ENCODE measurements at regions not wholly inside any gene's neighbourhood (a gene's known extent, or its start where the extent isn't known, plus 50 kb on each side); places are given as distances from the start of the nearest gene placed in this dataset.

- Histone ChIP-seq H3K27me3 (ENCODE audit: control insufficient read depth in 3 of 3, insufficient read depth in 3 of 3, low read length in 3 of 3) (peaks cover 0 to 5% (median 0%) of the 10 kb centered on the region in 3 donors), H3K9ac (ENCODE audit: low read depth in 1 of 3, low read length in 3 of 3) (no peak overlapping the region), H3K4me1 (ENCODE audit: control insufficient read depth in 3 of 3, insufficient read depth in 3 of 3, low read length in 3 of 3) (no peaks in the 10 kb centered on the region), H3K4me3 (ENCODE audit: low read length in 3 of 3) (no peak overlapping the region), H3K36me3 (ENCODE audit: control insufficient read depth in 3 of 3, insufficient read depth in 3 of 3, low read length in 3 of 3) (no peaks in the 10 kb centered on the region), H3K9me3 (ENCODE audit: control insufficient read depth in 3 of 3, low read length in 3 of 3) (no peaks in the 10 kb centered on the region), H3K27ac (ENCODE audit: low read depth, low read length) (no peak overlapping the region)
Measured at GRCh38 chr17:65332375-65332774, 195.2 kb downstream of the RGS9 start.

- Histone ChIP-seq H3K4me3 (ENCODE audit: low read length in 3 of 3) (no peak overlapping the region), H3K9ac (ENCODE audit: low read depth in 1 of 3, low read length in 3 of 3) (no peak overlapping the region), H3K27me3 (ENCODE audit: control insufficient read depth in 3 of 3, insufficient read depth in 3 of 3, low read length in 3 of 3) (peaks cover 0 to 5% (median 0%) of the 10 kb centered on the region in 3 donors), H3K9me3 (ENCODE audit: control insufficient read depth in 3 of 3, low read length in 3 of 3) (no peaks in the 10 kb centered on the region), H3K4me1 (ENCODE audit: control insufficient read depth in 3 of 3, insufficient read depth in 3 of 3, low read length in 3 of 3) (peaks cover 0 to 5% (median 4%) of the 10 kb centered on the region in 3 donors), H3K27ac (ENCODE audit: low read depth, low read length) (no peak overlapping the region), H3K36me3 (ENCODE audit: control insufficient read depth in 3 of 3, insufficient read depth in 3 of 3, low read length in 3 of 3) (no peaks in the 10 kb centered on the region)
Measured at GRCh38 chr17:65328567-65328966, 191.4 kb downstream of the RGS9 start.

- H3K27me3 ChIP-seq (ENCODE audit: control insufficient read depth in 3 of 3, insufficient read depth in 3 of 3, low read length in 3 of 3), result no peaks in the 10 kb centered on the region
- H3K27ac ChIP-seq (ENCODE audit: low read depth, low read length), result no peak overlapping the region
Measured at GRCh38 chr17:65324611-65325342, 187.6 kb downstream of the RGS9 start.

GRCh38 chr17:65323049-65323448 is 185.9 kb downstream of the RGS9 start:
- no peak overlapping the region for H3K4me3 ChIP-seq (ENCODE audit: low read length in 3 of 3)
- H3K36me3 ChIP-seq (ENCODE audit: control insufficient read depth in 3 of 3, insufficient read depth in 3 of 3, low read length in 3 of 3), result no peaks in the 10 kb centered on the region
- no peaks in the 10 kb centered on the region for H3K9me3 ChIP-seq (ENCODE audit: control insufficient read depth in 3 of 3, low read length in 3 of 3)
- no peaks in the 10 kb centered on the region for H3K27me3 ChIP-seq (ENCODE audit: control insufficient read depth in 3 of 3, insufficient read depth in 3 of 3, low read length in 3 of 3)
- peaks cover 0 to 5% (median 4%) of the 10 kb centered on the region in 3 donors for H3K4me1 ChIP-seq (ENCODE audit: control insufficient read depth in 3 of 3, insufficient read depth in 3 of 3, low read length in 3 of 3)
- H3K27ac ChIP-seq (ENCODE audit: low read depth, low read length), result no peak overlapping the region
- H3K9ac ChIP-seq (ENCODE audit: low read depth in 1 of 3, low read length in 3 of 3), result no peak overlapping the region

More at GRCh38 chr17:65324611-65325342, 187.6 kb downstream of the RGS9 start:
- H3K36me3 ChIP-seq (ENCODE audit: control insufficient read depth in 3 of 3, insufficient read depth in 3 of 3, low read length in 3 of 3), result no peaks in the 10 kb centered on the region
- peaks cover 0 to 5% (median 4%) of the 10 kb centered on the region in 3 donors for H3K4me1 ChIP-seq (ENCODE audit: control insufficient read depth in 3 of 3, insufficient read depth in 3 of 3, low read length in 3 of 3)
- H3K9me3 ChIP-seq (ENCODE audit: control insufficient read depth in 3 of 3, low read length in 3 of 3), result no peaks in the 10 kb centered on the region
- H3K9ac ChIP-seq (ENCODE audit: low read depth in 1 of 3, low read length in 3 of 3), result no peak overlapping the region
- H3K4me3 ChIP-seq (ENCODE audit: low read length in 3 of 3), result no peak overlapping the region

GRCh38 chr17:65320820-65321219 is 183.7 kb downstream of the RGS9 start:
- H3K4me3 ChIP-seq (ENCODE audit: low read length in 3 of 3), result no peak overlapping the region
- H3K4me1 ChIP-seq (ENCODE audit: control insufficient read depth in 3 of 3, insufficient read depth in 3 of 3, low read length in 3 of 3), result peaks cover 0 to 5% (median 4%) of the 10 kb centered on the region in 3 donors
- H3K9ac ChIP-seq (ENCODE audit: low read depth in 1 of 3, low read length in 3 of 3), result no peak overlapping the region
- no peaks in the 10 kb centered on the region for H3K36me3 ChIP-seq (ENCODE audit: control insufficient read depth in 3 of 3, insufficient read depth in 3 of 3, low read length in 3 of 3)
- no peaks in the 10 kb centered on the region for H3K27me3 ChIP-seq (ENCODE audit: control insufficient read depth in 3 of 3, insufficient read depth in 3 of 3, low read length in 3 of 3)
- H3K27ac ChIP-seq (ENCODE audit: low read depth, low read length), result no peak overlapping the region
- H3K9me3 ChIP-seq (ENCODE audit: control insufficient read depth in 3 of 3, low read length in 3 of 3), result no peaks in the 10 kb centered on the region

GRCh38 chr17:65314212-65314611 is 177.0 kb downstream of the RGS9 start:
- Histone ChIP-seq H3K27ac (ENCODE audit: low read depth, low read length) (no peak overlapping the region), H3K9ac (ENCODE audit: low read depth in 1 of 3, low read length in 3 of 3) (no peak overlapping the region), H3K4me1 (ENCODE audit: control insufficient read depth in 3 of 3, insufficient read depth in 3 of 3, low read length in 3 of 3) (no peaks in the 10 kb centered on the region), H3K27me3 (ENCODE audit: control insufficient read depth in 3 of 3, insufficient read depth in 3 of 3, low read length in 3 of 3) (peaks cover 0 to 9% (median 0%) of the 10 kb centered on the region in 3 donors), H3K9me3 (ENCODE audit: control insufficient read depth in 3 of 3, low read length in 3 of 3) (no peaks in the 10 kb centered on the region), H3K36me3 (ENCODE audit: control insufficient read depth in 3 of 3, insufficient read depth in 3 of 3, low read length in 3 of 3) (no peaks in the 10 kb centered on the region), H3K4me3 (ENCODE audit: low read length in 3 of 3) (no peak overlapping the region)

- H3K27me3 ChIP-seq (ENCODE audit: control insufficient read depth in 3 of 3, insufficient read depth in 3 of 3, low read length in 3 of 3), result peaks cover 0 to 9% (median 3%) of the 10 kb centered on the region in 3 donors
- no peaks in the 10 kb centered on the region for H3K9me3 ChIP-seq (ENCODE audit: control insufficient read depth in 3 of 3, low read length in 3 of 3)
- no peaks in the 10 kb centered on the region for H3K4me1 ChIP-seq (ENCODE audit: control insufficient read depth in 3 of 3, insufficient read depth in 3 of 3, low read length in 3 of 3)
Measured at GRCh38 chr17:65312718-65313377, 175.7 kb downstream of the RGS9 start.

GRCh38 chr17:65311261-65311660 is 174.1 kb downstream of the RGS9 start:
- no peak overlapping the region for H3K27ac ChIP-seq (ENCODE audit: low read depth, low read length)
- peaks cover 0 to 9% (median 3%) of the 10 kb centered on the region in 3 donors for H3K27me3 ChIP-seq (ENCODE audit: control insufficient read depth in 3 of 3, insufficient read depth in 3 of 3, low read length in 3 of 3)
- H3K4me1 ChIP-seq (ENCODE audit: control insufficient read depth in 3 of 3, insufficient read depth in 3 of 3, low read length in 3 of 3), result no peaks in the 10 kb centered on the region
- H3K4me3 ChIP-seq (ENCODE audit: low read length in 3 of 3), result no peak overlapping the region
- H3K9me3 ChIP-seq (ENCODE audit: control insufficient read depth in 3 of 3, low read length in 3 of 3), result no peaks in the 10 kb centered on the region
- no peak overlapping the region for H3K9ac ChIP-seq (ENCODE audit: low read depth in 1 of 3, low read length in 3 of 3)
- H3K36me3 ChIP-seq (ENCODE audit: control insufficient read depth in 3 of 3, insufficient read depth in 3 of 3, low read length in 3 of 3), result no peaks in the 10 kb centered on the region

More at GRCh38 chr17:65312718-65313377, 175.7 kb downstream of the RGS9 start:
- Histone ChIP-seq H3K36me3 (ENCODE audit: control insufficient read depth in 3 of 3, insufficient read depth in 3 of 3, low read length in 3 of 3) (no peaks in the 10 kb centered on the region), H3K27ac (ENCODE audit: low read depth, low read length) (no peak overlapping the region), H3K4me3 (ENCODE audit: low read length in 3 of 3) (no peak overlapping the region), H3K9ac (ENCODE audit: low read depth in 1 of 3, low read length in 3 of 3) (no peak overlapping the region)

GRCh38 chr17:65307961-65308316 is 170.8 kb downstream of the RGS9 start:
- no peak overlapping the region for H3K9ac ChIP-seq (ENCODE audit: low read depth in 1 of 3, low read length in 3 of 3)
- H3K27me3 ChIP-seq (ENCODE audit: control insufficient read depth in 3 of 3, insufficient read depth in 3 of 3, low read length in 3 of 3), result peaks cover 0 to 3% (median 0%) of the 10 kb centered on the region in 3 donors
- no peak overlapping the region for H3K4me3 ChIP-seq (ENCODE audit: low read length in 3 of 3)
- H3K4me1 ChIP-seq (ENCODE audit: control insufficient read depth in 3 of 3, insufficient read depth in 3 of 3, low read length in 3 of 3), result no peaks in the 10 kb centered on the region
- H3K27ac ChIP-seq (ENCODE audit: low read depth, low read length), result no peak overlapping the region
- no peaks in the 10 kb centered on the region for H3K9me3 ChIP-seq (ENCODE audit: control insufficient read depth in 3 of 3, low read length in 3 of 3)
- no peaks in the 10 kb centered on the region for H3K36me3 ChIP-seq (ENCODE audit: control insufficient read depth in 3 of 3, insufficient read depth in 3 of 3, low read length in 3 of 3)
